Testis (tissue), 2 donors: ENCODE measurements at regions not wholly inside any gene's neighbourhood (a gene's known extent, or its start where the extent isn't known, plus 50 kb on each side); places are given as distances from the start of the nearest gene placed in this dataset.
"Not testable (repeated sequence)": the region's sequence is repeated elsewhere in the genome, so short reads cannot be mapped to it uniquely, and the experiment has no call there.

ENCODE experiments used
- DNase-seq: peaks from one replicate; pipeline ENCODE4 v3.0.0-alpha.2; 2019
- H3K27ac ChIP-seq, 2 donors: fragments of 200-600 bp; sonication (generic); one replicate each; pipeline ENCODE4 v1.5.1; 2019
- H3K27me3 ChIP-seq: fragments of 200-600 bp; sonication (generic); one replicate; pipeline ENCODE4 v1.5.1; 2019
- H3K36me3 ChIP-seq: fragments of 200-600 bp; sonication (generic); one replicate; pipeline ENCODE4 v1.5.1; 2017; ENCODE audit warnings: low read depth; ENCODE audit errors: missing control alignments
- H3K4me1 ChIP-seq: fragments of 200-600 bp; sonication (generic); one replicate; pipeline ENCODE4 v1.5.1; 2019
- H3K4me3 ChIP-seq, 2 donors: fragments of 200-600 bp; sonication (generic); one replicate each; pipeline ENCODE4 v1.5.1; 2017 to 2019
- H3K9me3 ChIP-seq: fragments of 200-600 bp; sonication (generic); one replicate; pipeline ENCODE4 v1.5.1; 2017
- CTCF ChIP-seq, 3 experiments: fragments of 450-650 bp in 2 of 3; fragments of 200-600 bp in 1 of 3; sonication (generic) in 1 of 3; IDR thresholded peaks; one replicate each; pipeline ENCODE4 v1.5.1; 2016 to 2019; ENCODE audit warnings: antibody characterized with exemption in 3 of 3, mild to moderate bottlenecking in 2 of 3, moderate library complexity in 1 of 3
- POLR2A ChIP-seq: fragments of 450-650 bp; IDR thresholded peaks from one replicate; pipeline ENCODE4 v1.6.1; 2017; ENCODE audit warnings: antibody characterized with exemption, mild to moderate bottlenecking, moderate library complexity
- WGBS, 2 donors: methylation state at CpG; one replicate each; pipeline ENCODE4 v1.1.5; 2018; 5-methylcytosine and 5-hydroxymethylcytosine counted together
- intact Hi-C: fragments of 100-400 bp; cut with DNase I; formaldehyde crosslinking; loops from one replicate; pipeline ENCODE4 v1.15.1; 2023; ENCODE audit warnings: low total_unique reads

- Histone ChIP-seq H3K4me3 (no peak overlapping the region), H3K4me1 (no peaks in the 10 kb centered on the region), H3K27me3 (no peaks in the 10 kb centered on the region), H3K9me3 (no peaks in the 10 kb centered on the region), H3K36me3 (no peaks in the 10 kb centered on the region), H3K27ac (no peak overlapping the region)
- TF ChIP-seq CTCF (IDR thresholded peaks at IDR 0.05) (no peak), POLR2A (no peak)
- no peak for DNase-seq
- intact Hi-C loops: no loop called here
- 67 to 72% methylated on average over 9 of the region's 9 CpGs for WGBS, 2 donors
Measured at GRCh38 chr21:22796147-22796546, 1797.9 kb downstream of the NCAM2 start.

GRCh38 chr21:22804151-22804550 lies 1805.9 kb downstream of the NCAM2 start:
- Histone ChIP-seq H3K27me3 (no peaks in the 10 kb centered on the region), H3K4me3 (no peak overlapping the region), H3K27ac (no peak overlapping the region), H3K9me3 (no peaks in the 10 kb centered on the region), H3K4me1 (no peaks in the 10 kb centered on the region), H3K36me3 (no peaks in the 10 kb centered on the region)
- no peak for DNase-seq
- WGBS, 2 donors: 51 to 61% methylated on average over 3 of the region's 3 CpGs
- TF ChIP-seq CTCF (IDR thresholded peaks at IDR 0.05) (no peak), POLR2A (no peak)
- intact Hi-C loops: no loop called here

- H3K4me3 ChIP-seq: no peak overlapping the region
- H3K4me1 ChIP-seq: no peaks in the 10 kb centered on the region
- no peaks in the 10 kb centered on the region for H3K27me3 ChIP-seq
- 89% methylated on average over 3 of the region's 3 CpGs for WGBS, 2 donors
- no peaks in the 10 kb centered on the region for H3K36me3 ChIP-seq
- TF ChIP-seq POLR2A (no peak), CTCF (IDR thresholded peaks at IDR 0.05) (no peak)
- no peak for DNase-seq
- intact Hi-C loops: no loop called here
- no peak overlapping the region for H3K27ac ChIP-seq
- H3K9me3 ChIP-seq: no peaks in the 10 kb centered on the region
Measured at GRCh38 chr21:22806278-22806677, 1808.1 kb downstream of the NCAM2 start.

- Histone ChIP-seq H3K4me1 (no peaks in the 10 kb centered on the region), H3K27ac (no peak overlapping the region), H3K9me3 (no peaks in the 10 kb centered on the region), H3K36me3 (no peaks in the 10 kb centered on the region), H3K27me3 (no peaks in the 10 kb centered on the region), H3K4me3 (no peak overlapping the region)
- TF ChIP-seq POLR2A: no peak
- no peak for TF ChIP-seq CTCF (IDR thresholded peaks at IDR 0.05)
- 50 to 51% methylated on average over 3 of the region's 3 CpGs for WGBS, 2 donors
- no peak for DNase-seq
- intact Hi-C loops: no loop called here
Measured at GRCh38 chr21:22813201-22813600, 1815.0 kb downstream of the NCAM2 start.

GRCh38 chr21:22818681-22819485 lies 1820.7 kb downstream of the NCAM2 start:
- DNase-seq, intact Hi-C loops, H3K9me3 ChIP-seq, H3K27me3 ChIP-seq, H3K27ac ChIP-seq, H3K36me3 ChIP-seq, H3K4me1 ChIP-seq: not testable (repeated sequence)
- 72 to 82% methylated on average over 9 to 39 of the region's 40 CpGs for WGBS, 2 donors
- peak overlapping the region in 1 of 2 donors; percentile 26 for H3K4me3 ChIP-seq
